ENCODE measurements at regions not wholly inside any gene's neighbourhood (a gene's known extent, or its start where the extent isn't known, plus 50 kb on each side); places are given as distances from the start of the nearest gene placed in this dataset.

- DNase-seq, result no peak
Measured at GRCh38 chr11:10942620-10943019, 84.8 kb upstream of the ZBED5 start.

GRCh38 chr11:10941871-10942270, 84.0 kb upstream of the ZBED5 start:
- no peak for DNase-seq

GRCh38 chr11:10941414-10941813, 83.6 kb upstream of the ZBED5 start:
- no peak for DNase-seq

GRCh38 chr11:10938650-10939387, 81.0 kb upstream of the ZBED5 start:
- DNase-seq, result no peak

- no peak for DNase-seq
Measured at GRCh38 chr11:10938231-10938630, 80.4 kb upstream of the ZBED5 start.

- no peak for DNase-seq
Measured at GRCh38 chr11:10937385-10937771, 79.5 kb upstream of the ZBED5 start.

- DNase-seq, result no peak
Measured at GRCh38 chr11:10936626-10937384, 79.0 kb upstream of the ZBED5 start.

GRCh38 chr11:10935015-10935559, 77.2 kb upstream of the ZBED5 start:
- DNase-seq, result no peak

- DNase-seq, result peak; percentile 24
Measured at GRCh38 chr11:10934293-10934860, 76.5 kb upstream of the ZBED5 start.

GRCh38 chr11:10933455-10934292, 75.8 kb upstream of the ZBED5 start:
- DNase-seq, result peak; percentile 84

GRCh38 chr11:10932976-10933375, 75.1 kb upstream of the ZBED5 start:
- no peak for DNase-seq

- no peak for DNase-seq
Measured at GRCh38 chr11:10931761-10932670, 74.2 kb upstream of the ZBED5 start.

- peak; percentile 42 for DNase-seq
Measured at GRCh38 chr11:10930972-10931760, 73.3 kb upstream of the ZBED5 start.

- peak; percentile 8 for DNase-seq
Measured at GRCh38 chr11:10930224-10930971, 72.5 kb upstream of the ZBED5 start.

- DNase-seq, result no peak
Measured at GRCh38 chr11:10927538-10927937, 69.7 kb upstream of the ZBED5 start.

GRCh38 chr11:10926801-10927211, 69.0 kb upstream of the ZBED5 start:
- no peak for DNase-seq

GRCh38 chr11:10925149-10925926, 67.5 kb upstream of the ZBED5 start:
- no peak for DNase-seq

GRCh38 chr11:10923882-10924281, 66.0 kb upstream of the ZBED5 start:
- no peak for DNase-seq

GRCh38 chr11:10922892-10923291, 65.0 kb upstream of the ZBED5 start:
- DNase-seq, result no peak

Data from CD4-positive, alpha-beta T cell treated with Interleukin-17A for 1 hour (primary cell).